Inflammatory macrophage (primary cell): ENCODE measurements at regions not wholly inside any gene's neighbourhood (a gene's known extent, or its start where the extent isn't known, plus 50 kb on each side); places are given as distances from the start of the nearest gene placed in this dataset.
"Not testable (repeated sequence)": the region's sequence is repeated elsewhere in the genome, so short reads cannot be mapped to it uniquely, and the experiment has no call there.

Source experiments
- DNase-seq, 2 donors: peaks; one replicate each; pipeline ENCODE4 v3.0.0-alpha.2; 2020 to 2022

DNA sequence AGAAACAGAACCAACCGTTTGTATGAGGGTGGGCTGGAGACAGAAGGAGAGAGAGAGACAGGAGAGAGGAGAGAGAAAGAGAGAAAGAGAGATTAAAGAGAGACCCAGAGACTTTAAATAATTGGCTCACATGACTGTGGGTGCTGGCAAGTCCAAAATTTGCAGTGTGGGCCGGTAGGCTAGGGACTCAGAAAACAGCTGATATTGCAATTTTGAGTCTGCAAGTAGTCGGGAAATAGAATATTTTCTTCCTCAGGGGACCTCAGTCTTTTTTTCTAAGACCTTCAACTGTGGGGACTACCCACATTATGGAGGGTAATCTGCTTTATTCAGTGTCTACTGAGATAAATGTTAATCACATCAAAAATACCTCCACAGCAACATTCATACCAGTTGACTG is 1439.0 kb downstream of the CDH11 start:
- DNase-seq, result no peak

DNA sequence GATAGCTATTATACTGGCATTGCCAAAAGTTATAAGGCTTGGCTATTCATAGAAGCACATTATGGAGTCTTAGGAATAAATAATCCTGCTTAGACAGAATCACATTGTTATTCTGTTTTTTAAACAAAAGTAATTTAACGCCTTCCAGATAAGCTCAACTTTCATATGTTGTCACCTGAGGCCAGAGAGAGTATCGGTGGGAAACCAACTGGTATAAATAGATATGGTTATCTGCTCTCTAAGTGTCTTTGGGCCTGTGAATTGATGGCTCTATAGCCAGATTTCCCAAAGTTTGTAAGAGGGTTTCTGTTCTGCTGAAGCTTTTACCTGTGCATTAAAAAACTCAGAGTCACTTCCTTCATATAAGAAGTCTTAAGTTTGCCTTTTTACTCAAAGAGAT is 1449.4 kb downstream of the CDH11 start:
- DNase-seq, result no peak

DNA sequence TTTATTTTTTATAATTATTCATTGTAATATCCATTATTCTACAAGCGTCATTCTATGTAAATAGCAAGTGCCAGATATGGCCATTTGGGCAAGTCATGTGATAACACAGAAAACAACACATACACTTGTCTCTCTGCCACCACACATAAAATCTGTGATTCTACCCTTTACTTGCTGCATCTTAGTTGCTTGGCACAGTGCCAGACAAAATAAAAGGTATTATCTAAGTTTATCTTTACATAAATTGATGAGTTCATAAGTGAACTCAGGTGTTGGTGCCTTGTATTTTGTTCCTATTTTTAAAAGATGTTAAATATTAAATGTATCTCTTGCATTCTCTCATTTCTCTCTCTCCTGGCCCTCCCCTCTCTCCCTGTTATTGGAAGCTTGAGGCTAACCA is 1458.7 kb downstream of the CDH11 start:
- DNase-seq, result no peak

DNA sequence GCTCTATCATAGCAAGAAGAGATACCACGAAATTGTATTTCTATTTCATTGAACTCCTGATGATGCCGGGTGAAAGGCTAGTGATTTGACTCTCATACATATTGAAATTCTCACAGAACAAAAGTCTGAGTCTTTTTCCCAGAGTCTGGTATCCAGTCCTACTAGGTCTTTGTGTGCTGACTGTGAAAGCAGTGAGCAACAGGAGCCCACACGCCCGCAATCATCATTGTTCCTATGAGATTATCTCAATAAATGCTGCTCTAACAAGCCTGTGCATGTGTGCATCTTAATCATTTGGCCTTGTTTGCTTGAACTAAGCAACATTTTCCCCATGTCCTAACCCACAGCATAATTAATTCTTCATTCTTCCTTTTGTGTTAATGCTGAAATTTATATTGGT is 1466.0 kb downstream of the CDH11 start:
- DNase-seq, result no peak

DNA sequence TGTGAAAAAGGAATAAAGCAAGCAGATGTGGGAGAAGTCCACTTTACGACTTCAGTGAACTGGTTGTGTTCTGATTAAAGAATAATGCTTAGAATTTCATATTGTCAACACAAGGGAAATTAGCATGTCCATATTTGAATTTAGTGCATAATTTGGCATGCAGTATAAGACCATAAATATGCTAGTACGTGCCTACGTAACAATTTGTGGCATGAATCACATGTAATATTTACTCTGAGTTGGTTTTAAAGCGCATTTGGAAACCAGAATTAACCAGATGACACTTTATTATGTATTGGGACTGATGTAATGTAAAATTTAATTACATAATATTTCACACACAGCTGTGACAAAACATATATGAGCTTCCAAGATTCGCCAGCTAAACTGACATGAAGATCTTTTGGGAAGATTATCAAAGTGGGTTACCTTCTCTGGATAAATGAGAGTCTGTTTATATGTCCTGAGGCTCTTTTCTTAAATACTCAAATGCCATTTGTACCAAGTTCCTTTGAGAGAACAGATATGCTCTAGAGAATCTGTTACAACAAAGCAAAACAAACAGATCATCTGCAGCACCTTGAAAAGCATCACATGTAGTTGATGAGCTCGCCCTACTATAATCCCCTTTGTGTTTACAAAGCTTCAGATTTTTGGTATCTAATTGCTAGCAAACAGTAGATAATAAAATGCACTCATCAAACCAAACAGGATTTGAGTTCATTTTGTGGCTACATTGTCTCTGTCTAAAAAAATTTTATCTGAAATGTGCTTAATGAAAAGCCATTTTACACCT is 1468.6 kb downstream of the CDH11 start:
- DNase-seq, result no peak

DNA sequence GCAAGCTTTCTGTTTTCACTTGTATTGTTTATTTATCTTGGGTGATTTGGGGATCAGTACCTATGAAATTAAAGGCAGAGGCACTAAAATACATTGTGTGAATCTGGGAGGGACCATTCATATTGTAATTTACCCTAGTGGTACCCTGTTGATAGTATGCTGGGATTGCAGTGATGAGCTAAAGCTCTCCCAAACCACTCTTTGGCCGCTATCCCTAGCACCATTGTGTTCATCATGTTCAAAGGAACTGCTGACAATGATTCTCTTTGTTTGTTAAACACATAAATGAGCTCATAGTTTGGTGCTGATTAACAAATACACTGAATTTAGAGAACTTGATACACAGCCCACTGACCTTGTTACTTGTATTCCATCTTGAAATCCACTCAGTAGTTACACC is 1469.8 kb downstream of the CDH11 start:
- no peak for DNase-seq

DNA sequence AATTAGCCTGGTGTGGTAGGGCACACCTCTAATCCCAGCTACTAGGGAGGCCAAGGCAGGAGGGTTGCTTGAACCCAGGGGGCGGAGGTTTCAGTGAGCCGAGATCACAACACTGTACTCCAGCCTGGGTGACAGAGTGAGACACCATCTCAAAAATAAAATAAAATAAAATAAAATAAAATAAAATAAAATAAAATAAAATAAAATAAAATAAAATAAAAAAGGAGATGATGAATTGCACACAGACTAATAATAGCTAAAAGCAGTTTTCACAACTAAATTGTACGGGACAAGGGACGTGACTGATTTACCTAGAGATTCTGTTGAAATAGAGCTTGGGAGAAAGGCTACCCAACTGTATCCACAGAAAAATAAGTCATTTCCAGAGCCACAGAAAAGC is 1471.3 kb downstream of the CDH11 start:
- no peak for DNase-seq

DNA sequence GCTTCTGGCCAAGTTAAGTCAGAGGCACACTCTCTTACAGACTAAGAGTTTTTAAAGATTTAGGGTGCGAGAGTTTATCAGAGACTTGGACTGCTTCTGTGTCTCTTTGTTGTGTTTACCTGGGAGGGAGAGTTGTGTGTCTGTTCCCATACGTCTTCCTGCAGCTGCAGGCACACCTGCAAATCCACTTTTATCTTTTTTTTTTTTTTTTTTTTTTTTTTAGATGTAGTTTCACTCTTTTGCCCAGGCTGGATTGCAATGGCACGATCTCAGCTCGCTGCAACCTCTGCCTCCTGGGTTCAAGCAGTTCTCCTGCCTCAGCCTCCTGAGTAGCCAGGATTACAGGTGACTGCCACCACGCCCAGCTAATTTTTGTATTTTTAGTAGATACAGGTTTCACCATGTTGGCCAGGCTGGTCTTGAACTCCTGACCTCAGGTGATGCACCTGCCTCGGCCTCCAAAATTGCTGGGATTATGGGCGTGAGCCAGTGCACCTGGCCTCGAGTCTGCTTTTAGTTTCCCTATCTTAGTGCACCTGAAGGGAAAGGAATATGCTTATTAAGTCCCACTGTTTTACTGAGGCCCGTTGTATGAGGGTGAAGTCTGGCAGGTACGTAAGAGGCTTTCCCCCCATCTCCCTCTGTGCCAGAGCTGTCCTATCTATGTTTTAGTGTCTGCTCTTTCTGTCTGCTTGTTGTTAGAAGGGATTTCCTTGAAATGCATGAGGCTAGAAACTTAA is 1488.0 kb downstream of the CDH11 start:
- DNase-seq, result not testable (repeated sequence)

DNA sequence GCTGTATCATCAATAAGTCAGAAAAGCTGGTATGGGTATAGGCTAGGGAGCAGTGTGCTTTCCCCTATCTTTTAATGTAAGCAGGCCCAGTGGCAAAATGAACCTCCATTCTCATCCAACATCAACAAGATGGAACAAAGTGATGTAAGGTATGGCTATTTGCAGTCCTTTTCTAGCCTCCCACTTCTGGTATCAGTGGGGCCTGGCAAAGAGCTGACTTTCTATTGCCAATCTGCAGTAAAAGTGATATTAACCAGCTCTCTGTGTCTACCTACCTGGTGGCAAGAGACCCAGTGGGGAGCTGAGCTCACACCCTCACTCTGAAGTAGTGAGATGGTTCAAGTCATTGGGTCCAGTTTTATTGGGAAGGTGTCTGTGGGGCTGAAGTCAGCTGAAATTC is 1492.6 kb downstream of the CDH11 start:
- DNase-seq, result no peak

DNA sequence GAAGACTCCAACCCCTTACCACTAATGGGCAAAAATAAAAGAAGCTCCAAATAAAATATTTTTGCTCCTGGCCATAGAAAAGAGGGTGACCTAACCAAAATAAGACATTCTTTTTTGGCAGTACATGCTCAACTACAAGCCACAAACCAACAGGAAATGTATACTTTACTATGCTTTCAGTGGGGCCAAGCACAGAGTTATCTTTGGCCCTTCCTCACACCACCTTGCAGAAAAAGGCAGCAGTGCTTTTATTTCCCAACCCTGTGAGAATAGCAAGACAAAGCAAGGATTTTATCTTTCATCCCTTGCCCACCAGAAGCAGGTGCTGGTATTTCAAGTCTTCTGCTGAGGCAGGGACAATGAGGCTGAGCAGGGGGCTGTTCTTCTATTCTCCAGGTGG is 1493.1 kb downstream of the CDH11 start:
- no peak for DNase-seq

DNA sequence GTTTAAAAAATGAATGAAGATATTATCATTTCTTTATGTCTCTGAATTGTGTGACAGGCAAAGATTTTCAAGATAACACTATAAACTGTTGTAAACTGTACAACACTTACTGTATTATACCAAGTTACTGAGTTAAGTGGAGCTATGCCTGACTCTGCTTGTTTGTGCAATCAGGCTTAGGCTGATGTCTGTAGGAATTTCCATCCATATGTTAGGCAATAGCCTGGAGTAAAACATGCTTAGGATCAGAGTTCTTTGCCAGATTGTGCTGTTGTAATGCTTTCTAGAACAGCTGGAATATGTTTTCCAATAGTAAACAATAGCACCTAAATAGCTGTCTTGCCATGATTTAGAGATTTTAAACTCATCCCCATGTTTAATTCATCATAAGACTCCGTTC is 1496.7 kb downstream of the CDH11 start:
- DNase-seq, result no peak

DNA sequence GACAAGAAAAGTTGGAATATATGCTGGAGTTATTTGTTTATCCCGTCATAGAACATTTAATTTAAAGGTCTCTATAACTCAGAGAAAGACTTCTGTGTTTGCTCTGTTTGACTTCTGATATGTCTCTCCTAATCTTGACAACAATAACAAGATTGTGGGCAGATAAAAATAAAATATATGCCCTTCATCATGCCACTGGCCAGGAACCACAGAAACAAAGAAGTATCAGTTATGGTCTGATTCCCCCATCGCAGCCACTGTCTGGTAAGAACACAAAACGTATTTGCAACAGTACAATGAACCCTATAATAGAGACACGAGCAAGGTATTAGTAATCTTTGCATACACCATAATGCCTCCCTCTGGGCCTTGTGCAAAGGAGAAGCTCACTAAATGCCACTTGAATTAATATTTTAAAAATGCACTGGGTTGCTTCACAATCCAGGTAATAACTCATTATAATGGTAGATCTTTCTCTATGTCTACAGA is 1498.3 kb downstream of the CDH11 start:
- no peak for DNase-seq

DNA sequence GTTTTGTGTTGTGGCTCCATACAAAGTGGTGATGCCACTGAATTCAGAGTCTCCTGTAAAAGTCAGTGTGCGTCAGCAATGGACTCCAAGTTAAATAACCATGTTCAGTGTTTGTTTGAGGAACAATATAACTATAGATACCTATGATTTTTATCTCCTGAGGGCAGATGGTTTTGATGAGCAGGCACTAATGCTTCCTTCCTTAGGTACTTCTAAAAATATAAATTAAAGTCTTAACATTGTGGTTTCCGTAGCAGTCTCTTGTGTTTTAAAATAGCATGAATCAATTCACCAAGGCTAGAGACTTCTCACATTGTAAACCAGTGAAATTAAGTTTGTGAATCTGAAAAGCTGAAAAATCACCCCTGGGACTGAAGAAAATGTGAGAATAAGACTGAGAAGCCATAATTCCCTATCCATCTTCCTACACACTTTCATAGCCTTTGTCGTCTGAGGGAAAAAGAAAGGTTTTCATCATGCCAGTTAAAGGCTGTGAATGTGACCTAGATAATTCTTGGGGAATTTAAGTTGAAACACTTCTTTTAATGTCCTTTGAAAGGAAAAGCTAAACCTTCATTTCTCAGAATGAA is 1502.9 kb downstream of the CDH11 start:
- DNase-seq, result no peak

DNA sequence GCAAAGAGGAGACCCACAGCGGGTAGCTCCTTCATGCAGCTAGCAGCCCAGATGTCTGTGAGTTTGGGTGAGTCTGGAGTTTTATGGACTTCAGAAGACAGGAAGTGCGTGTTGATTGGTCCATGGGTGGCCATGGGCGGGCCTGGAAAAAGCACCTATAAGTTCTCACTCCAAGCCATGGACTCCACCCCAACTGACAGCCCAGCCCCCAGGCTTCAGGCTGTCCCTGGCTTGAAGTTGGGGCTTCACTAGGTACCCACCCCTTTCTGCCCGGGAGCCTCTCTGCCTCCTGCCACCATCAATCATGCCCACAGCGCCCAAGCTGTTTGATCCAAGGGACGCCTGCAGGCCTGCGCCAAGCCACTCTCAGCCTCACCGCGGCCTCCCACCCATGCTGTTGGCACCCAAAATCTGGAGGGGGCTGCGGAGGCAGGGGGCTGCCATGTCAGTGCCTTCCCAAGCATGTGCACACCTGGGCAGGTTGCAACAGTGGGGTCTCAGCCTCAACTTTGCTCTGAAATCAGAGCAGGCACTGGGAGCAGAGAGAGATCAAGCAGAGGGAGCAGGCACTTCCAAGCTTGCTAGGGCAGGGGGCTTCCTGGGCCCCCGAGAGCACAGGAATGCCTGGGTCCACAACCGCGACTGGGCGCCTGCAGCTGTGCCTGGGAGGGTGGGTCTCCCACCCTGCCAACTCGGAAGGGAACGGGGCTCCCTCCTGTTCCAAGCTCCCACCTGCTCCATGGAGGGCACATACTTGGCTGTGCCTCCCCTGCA is 1503.7 kb downstream of the CDH11 start:
- no peak for DNase-seq

DNA sequence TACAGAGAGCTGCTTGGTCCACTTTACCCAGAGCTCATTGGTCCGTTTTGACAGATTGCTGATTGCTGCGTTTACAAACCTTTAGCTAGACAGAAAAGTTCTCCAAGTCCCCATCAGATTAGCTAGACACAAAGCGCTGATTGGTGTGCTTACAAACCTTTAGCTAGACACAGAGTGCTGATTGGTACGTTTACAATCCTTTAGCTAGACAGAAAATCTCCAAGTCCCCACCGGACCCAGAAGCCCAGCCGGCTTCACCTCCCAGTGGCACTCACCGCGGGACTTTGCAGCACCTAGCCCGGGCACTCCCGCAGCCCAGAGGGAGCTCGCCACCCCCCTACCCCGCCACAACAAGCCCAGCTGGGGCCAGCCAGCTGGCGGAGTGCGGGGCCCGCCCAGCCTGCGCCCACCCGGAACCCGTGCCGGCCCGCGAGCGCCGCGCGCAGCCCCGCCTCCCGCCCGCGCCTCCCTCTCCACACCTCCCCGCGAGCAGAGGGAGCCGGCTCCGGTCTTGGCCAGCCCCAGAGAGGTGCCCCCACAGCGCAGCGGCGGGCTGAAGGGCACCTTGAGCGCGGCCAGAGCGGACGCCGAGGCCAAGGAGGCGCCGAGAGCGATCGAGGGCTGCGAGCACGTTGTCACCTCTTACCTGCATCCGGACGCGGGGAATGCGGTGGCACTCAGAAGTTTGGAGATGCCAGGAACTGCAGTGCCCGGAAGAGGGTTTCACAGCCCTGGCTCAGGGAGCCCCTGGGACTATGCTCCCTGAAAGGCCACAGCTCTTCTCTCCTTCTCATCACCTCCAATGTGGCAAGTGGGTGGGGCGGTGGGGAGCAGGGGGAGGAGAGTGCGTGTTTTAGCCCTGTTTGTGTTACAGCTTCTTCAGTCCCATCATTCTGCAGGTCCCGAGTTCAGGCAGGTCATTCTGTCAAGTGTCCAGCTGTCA is 1504.5 kb downstream of the CDH11 start:
- no peak for DNase-seq

DNA sequence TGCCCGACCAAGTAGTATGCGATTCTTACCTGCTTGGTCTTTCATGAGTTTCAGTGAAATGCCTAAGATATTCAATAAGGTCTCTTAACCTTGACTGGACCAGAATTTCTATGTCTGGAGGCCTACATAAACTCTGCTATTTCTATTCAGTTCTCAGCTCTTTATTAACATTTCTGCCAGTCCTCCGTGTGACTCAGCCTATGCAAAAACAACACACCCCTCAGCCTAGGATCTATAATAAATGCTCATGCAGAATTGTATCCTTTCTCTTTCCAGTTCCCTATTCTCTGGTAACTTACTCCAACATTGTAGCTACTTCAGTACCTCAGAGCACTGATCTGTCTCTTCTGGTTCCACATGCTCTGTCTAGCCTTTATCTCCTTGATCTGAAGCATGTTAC is 1507.4 kb downstream of the CDH11 start:
- no peak for DNase-seq

DNA sequence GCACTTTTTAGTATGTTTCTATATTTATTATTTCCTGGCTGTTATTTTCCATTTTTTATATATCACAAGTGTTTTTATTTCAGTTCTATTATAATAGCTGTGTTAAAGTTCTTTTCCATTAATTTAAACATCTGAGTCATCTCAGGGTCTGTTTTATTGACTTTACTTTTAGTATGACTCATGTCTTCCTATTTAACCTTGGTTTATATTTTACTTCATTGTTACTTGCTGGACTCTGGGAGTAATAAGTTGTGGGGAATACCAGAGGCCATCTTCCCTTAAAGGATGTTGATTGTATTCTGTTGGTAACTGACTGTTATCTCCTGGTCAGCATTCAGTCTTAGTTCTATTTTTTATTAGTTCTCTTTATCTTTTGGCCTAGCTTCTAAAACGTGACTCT is 1508.2 kb downstream of the CDH11 start:
- DNase-seq, result no peak

DNA sequence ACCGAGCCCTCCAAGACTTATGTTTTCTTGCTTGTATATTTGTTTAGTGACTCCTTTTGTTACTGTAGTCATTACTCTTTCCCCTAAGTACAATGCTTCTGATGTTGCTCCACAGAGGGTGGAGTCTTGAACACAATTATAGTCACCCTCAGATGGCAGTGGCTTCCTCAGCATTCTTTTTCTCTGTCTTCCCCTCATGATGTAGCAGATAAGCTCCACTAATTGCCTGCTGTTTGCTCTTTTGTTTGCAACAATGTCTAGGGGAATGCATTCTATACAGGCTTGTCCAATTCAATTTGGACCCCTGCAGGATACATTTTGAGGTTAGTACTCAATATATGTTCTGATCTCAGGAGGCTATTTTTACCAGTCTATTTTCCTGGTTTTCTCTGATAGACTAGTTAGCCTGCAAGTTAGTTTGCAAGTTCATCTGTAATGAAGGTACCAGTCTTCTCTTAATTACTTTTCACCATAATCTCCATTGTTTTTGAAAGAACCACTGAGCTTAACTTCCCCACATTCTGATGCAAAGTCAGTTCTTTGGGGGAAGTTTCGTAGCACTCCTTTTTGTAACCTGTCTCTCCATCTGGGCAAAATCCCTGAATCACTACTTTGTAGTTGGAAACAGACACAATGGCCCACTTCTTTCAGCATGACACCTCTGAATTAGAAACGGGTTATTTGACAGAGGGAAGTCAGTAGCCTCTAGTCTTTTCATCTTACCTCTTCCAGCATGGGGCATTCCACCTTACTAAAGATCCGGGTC is 1509.2 kb downstream of the CDH11 start:
- DNase-seq, result no peak

DNA sequence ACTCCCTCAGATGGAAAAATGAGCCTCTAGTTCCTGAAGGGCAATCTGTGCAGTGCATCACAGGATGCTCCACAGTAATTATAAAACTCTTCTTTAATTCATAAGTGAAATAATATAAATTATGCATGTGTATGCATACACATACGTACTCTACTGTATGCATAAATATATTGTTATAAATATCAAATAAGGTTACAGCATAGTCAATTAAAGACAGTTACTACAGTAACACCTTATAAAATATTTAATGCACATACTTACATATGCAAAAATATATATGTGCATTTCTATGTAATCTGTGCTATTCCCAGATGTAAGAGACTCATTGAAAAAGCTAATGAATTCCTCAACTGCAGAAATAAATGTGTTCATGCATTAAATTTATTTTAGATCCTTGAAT is 1515.1 kb downstream of the CDH11 start:
- no peak for DNase-seq

DNA sequence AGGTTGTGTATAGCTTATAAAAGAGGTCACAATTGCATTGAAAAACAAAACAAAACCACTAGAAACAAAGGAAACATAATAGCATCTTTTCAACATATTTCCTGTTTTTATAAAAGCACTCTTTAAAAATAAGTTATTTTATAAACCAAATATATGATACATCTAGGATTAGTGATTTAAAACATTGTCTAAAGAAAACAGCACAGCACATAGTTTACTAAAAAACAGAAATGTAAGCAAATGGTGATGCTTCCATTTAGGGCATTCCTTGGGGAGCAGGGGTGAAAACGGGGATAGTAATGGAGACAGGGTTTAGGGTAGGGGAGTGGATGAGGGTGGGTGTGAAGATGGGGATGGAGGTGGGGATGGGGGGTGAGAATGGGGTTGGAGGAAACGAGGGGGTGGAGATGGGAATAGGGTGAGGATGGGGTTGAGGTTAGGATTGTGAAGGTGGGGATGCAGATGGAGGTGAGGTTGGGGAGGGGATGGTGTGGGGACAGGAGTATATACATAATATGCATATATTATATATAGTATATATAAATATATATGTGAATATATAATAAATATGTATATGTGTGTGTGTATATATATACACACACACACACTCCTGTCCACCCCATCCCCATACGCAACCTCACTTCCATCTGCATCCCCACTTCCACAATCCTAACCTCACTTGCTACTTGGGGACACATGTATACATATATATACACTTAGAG is 1519.5 kb downstream of the CDH11 start:
- DNase-seq, result no peak
